HG02852 (cell line): ENCODE measurements at regions not wholly inside any gene's neighbourhood (a gene's known extent, or its start where the extent isn't known, plus 50 kb on each side); places are given as distances from the start of the nearest gene placed in this dataset.
"Not testable (repeated sequence)": the region's sequence is repeated elsewhere in the genome, so short reads cannot be mapped to it uniquely, and the experiment has no call there.

Experiments used
- ATAC-seq: cut with Tn5 transposase; IDR thresholded peaks from one replicate; pipeline ENCODE4 v1.9.1; 2021; ENCODE audit warnings: mild to moderate bottlenecking, moderate library complexity; ENCODE audit not compliant: unreplicated experiment

GRCh38 chr10:25076506-25077177 lies 60.2 kb downstream of the THNSL1 start:
- ATAC-seq = no peak

DNA sequence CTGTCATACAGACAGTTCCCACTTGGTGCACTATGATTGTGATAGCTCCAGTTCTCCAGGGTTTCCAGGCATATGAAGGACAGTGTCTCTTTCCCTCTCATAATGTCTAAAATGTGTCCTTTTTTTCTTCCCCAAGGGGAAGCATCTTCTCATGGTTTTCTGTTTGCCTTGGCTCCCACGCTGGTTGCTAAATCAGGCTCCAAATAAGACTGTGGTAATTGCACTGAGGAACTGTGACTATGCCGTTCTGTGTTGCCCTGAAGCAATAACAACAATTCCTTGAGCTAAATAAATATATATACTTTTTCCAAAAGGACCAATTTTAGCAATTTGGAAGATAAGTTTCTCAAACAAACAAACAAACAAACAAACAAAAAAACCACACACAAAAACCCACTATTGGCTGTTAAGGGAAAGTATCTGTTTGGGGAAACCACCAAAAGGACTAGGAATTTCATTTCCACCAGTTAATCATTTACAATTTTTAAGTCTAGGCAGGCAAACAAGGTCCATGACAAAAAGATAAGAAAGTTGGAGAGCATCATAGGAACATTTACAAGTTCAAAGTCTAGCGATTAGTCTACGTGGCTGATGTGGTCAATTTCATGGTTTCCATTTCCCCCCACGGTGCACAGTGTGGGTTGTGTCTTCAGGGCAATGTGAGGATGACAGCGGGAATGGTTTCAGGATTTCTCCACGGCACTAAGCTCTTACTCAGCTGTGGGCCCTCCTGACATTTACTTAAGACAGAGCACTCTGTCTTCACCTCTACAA lies 62.4 kb downstream of the THNSL1 start:
- no peak for ATAC-seq

DNA sequence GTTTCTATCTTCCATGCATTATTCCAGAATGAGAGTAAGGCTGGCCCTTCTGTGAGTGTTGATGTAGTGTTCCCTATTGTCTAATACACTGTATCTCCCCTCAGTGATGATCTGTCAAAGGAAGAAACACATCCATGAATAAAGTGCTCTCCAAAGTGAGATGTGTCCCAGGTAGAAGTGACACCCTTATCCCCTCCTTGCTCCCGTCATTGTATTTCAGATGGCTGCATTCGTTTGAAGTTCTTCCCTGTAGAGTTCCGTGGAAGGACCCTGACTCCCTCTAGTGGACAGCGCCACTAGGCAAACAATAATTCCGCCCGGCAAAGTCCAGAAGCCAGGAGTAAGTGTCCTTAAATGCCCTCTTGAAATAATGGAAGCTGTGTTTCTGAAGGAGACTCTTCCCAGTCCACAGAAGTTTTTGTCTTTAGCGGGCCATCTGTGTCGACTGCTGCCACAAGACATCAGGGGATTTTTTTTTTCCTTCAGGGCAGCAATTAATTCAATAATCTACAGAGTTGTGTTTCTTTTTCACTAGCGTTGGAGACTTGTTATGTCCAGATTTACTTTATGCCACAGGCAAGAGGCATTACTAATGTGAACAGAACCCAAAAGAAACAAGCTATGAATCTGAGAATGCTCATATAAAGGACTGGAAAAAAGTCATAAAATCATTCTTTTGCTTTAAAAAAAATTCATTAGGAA lies 64.6 kb downstream of the THNSL1 start:
- peak; percentile 87 for ATAC-seq

GRCh38 chr10:25082276-25083204 lies 66.1 kb downstream of the THNSL1 start:
- no peak for ATAC-seq

DNA sequence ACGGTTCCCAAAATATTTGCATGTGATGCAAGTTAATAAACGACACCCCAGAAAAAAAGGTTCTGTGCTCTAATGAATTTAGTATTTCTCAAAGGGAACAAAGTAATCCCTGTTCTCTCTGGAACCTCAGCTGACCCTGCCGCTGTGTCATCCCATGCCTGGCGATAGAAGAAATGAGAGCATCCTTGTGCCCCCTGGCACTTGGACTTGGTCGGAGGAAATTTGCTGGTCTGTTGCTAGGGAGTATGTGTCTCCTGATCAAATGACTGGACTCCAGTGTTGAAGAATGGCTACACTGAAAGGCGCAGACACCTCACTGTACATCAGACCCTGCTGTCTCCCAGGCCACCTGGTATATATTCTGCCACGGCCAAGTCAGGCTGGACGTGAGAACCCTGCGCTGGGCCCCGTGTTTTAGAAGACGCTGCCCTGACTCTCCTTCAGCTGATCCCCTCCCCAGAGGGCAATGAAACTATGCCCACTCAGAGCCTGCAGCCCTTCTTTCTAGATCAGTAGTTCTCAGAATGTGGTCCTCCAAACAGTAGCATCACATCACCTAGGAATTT lies 67.2 kb downstream of the THNSL1 start:
- no peak for ATAC-seq

DNA sequence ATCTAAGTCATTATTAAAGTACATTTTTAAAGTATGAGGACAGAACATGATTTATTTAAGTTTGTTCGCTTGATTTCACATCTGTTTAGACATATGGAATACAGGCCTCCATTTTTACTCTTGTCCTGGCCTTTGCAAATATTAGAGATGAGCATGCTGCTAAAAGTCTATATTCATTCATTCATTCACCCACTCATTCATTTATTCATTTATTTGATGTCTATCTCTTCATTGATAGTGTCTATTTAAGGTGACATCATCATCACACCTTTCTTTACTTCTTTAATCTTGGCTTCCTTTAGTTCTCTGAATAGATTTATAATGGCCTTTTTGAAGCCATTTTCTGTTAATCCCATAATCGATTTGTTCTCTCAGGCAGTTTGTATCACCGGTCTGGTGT lies 68.0 kb downstream of the THNSL1 start:
- ATAC-seq = no peak

GRCh38 chr10:25094590-25094989 lies 78.2 kb downstream of the THNSL1 start:
- ATAC-seq = no peak

GRCh38 chr10:25097669-25098411 lies 77.0 kb upstream of the GPR158 start:
- ATAC-seq = no peak

DNA sequence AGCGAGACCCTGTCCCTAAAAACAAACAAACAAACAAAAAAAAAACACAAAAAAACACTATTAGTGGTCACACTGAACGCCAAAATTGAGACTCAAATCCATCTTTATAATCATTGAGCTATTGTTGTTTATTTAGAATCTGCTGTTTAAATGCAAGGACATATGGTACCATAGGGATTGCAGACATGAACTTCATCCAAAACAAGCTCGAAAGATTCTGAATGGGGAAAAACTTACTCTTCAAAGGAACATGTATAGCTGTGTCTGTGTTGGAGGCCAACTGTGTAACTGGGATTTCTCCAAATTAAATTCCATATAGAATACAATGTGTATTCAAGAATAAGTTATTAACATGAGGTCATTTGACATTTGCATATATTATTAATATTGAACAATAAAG lies 74.7 kb upstream of the GPR158 start:
- ATAC-seq = no peak

- ATAC-seq = no peak
These were observed 73.2 kb upstream of the GPR158 start for GRCh38 chr10:25101461-25102146.

DNA sequence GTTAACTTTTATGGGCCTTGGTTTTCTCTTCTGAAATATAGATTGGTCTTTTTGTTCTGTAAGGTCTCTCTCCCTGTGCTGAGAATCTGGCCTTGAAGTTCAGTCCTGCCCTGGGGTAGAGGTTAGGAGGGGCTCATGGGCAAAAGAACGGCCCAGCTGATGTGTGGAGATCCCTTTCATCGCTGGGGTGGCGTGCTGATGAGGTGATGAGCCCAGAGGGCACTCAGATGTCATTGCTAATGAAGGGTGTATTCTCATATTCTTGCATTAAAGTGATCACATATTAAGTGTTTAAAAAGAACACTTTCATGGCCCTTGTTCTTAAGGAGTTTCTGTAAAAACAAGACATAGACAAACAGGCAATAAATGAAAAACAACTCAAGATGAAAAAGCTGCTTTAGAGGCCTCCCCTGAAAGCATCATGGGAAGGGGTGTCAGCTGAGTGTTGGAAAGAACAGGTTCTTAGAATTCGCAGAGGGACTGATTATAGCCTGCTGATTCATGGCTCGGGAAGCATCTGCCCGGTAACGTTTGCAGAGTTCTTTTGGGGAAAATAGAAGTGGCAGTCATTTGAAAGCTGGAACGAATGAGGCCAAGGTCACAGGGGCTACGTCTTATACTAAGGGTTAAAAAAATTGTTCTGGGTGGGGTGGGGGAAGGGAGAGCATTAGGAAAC lies 72.5 kb upstream of the GPR158 start:
- ATAC-seq = no peak

DNA sequence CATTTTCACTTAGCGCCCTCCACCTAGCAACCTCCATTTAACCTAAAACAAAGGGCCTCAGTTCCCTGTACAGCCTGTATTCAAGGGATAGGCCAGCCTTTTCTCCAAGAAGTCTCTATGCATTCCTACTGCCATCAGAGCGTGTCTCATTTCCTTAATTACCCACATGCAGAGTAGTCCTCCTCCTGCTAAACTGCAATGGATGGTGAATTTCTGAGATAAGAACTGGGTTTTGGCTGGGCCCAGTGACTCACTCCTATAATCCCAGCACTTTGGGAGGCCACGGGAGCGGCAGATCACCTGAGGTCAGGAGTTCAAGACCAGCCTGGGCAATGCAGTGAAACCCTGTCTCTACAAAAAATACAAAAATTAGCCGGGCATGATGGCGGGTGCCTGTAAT lies 71.1 kb upstream of the GPR158 start:
- no peak for ATAC-seq

GRCh38 chr10:25104441-25104840 lies 70.4 kb upstream of the GPR158 start:
- ATAC-seq = no peak

DNA sequence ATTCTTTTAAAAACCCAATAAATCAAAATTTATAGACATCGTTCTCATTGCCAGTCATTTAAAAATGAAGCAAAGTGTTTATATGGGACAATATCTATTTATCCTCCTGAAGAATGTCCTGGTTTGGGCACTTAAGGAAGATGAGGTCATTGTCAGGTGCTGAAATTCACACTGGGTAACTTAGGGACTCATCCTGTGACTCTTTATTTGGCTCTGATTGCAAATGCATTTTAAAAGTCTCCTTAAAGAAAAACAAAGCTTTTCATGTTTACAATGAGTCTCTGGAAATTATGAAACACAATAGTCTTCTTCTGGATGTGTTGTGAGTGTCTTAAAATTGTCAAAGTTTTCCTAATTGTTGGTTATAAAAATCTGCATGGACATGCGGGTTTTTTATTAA lies 69.5 kb upstream of the GPR158 start:
- ATAC-seq = no peak

DNA sequence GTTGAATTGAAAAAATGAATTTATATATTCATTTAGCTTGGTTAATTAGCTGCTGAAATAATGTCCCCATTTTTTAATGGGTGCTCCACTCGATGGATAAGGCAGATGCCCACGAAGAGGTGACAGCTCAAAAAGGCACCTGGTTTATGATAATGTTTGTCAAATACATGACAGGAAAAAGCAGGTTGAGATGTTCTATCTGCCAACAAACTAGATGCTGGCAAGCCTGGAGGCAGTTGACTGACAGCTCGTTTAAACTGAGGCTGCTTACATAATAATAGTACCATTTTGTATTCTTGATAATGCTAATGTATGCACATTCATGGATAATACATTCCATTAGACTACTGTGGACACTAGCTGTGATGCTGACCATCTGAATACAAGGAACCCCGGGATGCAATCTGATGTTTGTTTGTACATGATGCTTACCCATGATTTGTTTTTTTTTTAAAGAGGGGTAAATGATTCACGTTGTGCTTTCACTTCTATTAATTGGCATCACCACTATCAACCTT lies 69.0 kb upstream of the GPR158 start:
- ATAC-seq = no peak

- ATAC-seq = no peak
These were observed 67.0 kb upstream of the GPR158 start for GRCh38 chr10:25107756-25108155.

- not testable (repeated sequence) for ATAC-seq
These were observed 64.9 kb upstream of the GPR158 start for GRCh38 chr10:25109896-25110295.

DNA sequence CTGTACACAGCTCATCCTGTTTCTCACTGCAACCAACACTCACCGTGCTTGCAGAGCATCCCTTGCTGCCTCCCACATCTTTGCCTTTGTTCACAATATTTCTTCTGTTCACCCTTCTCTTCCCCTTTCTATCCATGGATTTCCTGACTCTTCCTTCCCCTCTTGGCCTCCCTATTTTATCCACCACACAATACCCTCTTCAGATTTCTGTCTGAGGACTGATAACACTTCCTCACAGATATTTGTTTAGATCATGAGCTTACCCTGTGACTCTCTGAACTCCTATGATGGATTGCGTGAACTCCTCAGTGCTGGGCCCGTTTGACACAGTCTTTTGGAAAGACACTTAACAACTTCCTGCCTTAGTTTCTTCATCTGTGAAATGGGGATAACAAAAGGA lies 62.8 kb upstream of the GPR158 start:
- ATAC-seq = no peak
